GM12874 (cell line): ENCODE measurements at regions not wholly inside any gene's neighbourhood (a gene's known extent, or its start where the extent isn't known, plus 50 kb on each side); places are given as distances from the start of the nearest gene placed in this dataset.

Experiments
- TF ChIP-seq, protein P1 (sequence below): IDR thresholded peaks from 2 replicates; pipeline ENCODE4 v1.5.1; 2011; ENCODE audit warnings: low read depth, mild to moderate bottlenecking, control low read depth, low read length, moderate library complexity; ENCODE audit not compliant: insufficient read depth

GRCh38 chr9:108634672-108635462 lies 220.9 kb downstream of the ACTL7B start:
- TF ChIP-seq, protein P1, sequence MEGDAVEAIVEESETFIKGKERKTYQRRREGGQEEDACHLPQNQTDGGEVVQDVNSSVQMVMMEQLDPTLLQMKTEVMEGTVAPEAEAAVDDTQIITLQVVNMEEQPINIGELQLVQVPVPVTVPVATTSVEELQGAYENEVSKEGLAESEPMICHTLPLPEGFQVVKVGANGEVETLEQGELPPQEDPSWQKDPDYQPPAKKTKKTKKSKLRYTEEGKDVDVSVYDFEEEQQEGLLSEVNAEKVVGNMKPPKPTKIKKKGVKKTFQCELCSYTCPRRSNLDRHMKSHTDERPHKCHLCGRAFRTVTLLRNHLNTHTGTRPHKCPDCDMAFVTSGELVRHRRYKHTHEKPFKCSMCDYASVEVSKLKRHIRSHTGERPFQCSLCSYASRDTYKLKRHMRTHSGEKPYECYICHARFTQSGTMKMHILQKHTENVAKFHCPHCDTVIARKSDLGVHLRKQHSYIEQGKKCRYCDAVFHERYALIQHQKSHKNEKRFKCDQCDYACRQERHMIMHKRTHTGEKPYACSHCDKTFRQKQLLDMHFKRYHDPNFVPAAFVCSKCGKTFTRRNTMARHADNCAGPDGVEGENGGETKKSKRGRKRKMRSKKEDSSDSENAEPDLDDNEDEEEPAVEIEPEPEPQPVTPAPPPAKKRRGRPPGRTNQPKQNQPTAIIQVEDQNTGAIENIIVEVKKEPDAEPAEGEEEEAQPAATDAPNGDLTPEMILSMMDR, result no peak

GRCh38 chr9:108634204-108634603 lies 221.6 kb downstream of the ACTL7B start:
- TF ChIP-seq, protein P1, result no peak

DNA sequence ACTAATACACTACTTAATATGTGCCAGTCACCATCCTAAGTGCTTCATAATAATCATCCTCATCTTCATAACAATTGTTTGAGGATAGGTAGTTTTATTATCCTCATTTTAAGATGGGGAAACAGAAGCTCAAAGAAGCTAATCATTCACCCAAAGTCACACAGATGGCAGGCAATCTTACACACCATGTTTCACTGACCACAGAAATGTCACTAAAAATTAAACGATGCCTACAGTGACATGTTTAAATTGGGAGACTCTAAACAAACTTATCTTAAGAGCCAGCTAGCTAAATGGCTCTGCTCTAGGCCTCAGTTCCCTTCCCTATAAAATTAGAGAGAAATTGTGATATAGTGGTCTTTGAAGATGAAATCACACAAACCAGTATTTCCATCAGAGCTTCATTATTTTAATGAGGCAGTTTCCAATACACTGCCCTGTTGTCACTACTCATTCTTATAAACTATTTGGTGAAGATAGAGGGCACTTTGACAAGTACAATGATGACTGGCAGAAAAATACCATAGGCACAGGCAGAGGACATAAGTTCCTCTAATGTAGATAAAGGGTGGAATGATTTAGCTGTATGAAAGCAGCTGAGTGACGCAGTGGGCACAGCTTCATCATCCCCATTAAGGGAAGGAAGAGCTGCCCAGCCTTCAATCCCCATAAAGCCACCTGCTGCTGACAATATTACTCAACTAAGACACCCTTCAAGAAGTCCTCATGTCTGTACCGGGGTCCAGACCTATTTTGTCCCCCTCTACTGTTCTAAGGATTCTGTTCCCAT lies 224.1 kb downstream of the ACTL7B start:
- TF ChIP-seq, protein P1, result no peak

DNA sequence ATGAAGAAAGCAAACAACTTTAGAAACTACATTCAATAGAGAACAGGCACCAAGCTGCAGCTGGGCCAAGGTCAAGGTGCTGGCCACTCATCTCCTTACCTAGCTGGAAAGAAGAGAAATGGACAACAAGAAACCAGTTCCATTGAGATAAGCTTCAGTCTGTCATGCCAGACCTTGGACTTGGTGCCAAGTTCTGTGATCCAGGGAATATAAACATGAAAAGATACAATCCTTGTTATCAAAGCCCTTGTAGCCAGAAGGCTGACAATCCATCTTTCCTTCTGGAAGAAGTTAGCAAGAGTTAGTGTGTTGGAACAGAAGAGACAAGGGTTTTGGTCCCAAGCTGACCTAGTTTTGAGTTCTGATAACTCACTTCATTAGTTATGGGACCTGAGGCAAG lies 227.5 kb downstream of the ACTL7B start:
- TF ChIP-seq, protein P1, result no peak

GRCh38 chr9:108626743-108627142 lies 229.0 kb downstream of the ACTL7B start:
- TF ChIP-seq, protein P1, result no peak

DNA sequence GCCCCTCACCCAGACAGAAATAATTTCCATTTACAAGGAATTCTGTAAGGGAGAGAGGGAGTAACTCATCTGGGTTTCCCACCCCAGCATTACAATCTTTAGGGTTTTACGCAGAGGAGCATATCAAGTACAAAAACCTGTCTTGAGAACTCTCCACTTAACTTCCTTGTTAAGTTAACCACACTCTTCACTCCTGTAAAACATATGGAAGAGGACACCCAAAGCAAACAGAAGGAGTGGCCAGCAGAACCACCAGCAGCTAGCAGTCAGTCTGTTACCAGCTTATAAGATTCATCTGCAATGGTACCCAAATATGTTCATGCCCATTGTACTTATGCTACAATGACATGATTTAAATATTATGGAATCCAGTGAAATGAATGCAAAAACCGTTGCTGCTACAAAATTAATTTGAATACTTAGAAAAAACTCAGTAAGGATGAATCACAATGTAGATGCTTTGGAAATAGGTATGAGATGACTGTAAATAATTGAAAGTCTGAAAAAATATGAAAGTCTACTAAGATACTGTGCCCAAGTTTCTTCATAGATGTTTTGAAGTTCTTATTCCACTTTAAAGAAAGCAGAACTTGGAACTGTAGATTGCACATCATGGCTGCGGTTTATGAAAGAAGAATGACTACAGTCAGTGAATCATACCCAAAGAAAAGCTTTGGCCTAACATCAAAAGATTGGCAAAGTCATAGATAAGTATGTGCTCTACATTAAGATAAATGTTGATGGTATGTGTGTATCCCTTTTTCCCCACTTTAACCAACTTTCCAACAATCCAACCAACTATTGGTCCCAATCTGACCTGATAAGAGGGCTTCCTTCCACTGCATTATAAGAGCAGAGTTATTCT lies 233.6 kb downstream of the ACTL7B start:
- TF ChIP-seq, protein P1, result no peak

DNA sequence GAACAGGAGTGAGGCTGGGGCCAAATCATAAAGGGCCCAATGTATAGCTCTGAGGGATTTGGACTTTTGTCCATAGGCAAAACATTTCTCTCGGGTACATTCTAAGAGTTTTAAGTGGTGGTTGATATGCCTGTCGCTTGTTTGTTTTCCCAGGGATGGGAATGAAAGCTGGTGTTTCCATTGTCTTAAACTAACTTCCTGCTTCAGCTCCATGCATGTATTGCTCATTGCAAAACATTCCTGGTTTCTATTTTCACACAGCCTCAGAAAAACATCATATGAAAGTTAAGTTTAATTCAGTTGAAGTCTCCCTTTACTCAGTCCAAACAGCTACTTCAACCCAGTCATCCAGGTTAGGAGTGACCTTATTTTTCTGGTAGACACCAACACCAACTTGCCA lies 235.0 kb downstream of the ACTL7B start:
- TF ChIP-seq, protein P1, result no peak
